GM18870 (cell line): ENCODE measurements at regions not wholly inside any gene's neighbourhood (a gene's known extent, or its start where the extent isn't known, plus 50 kb on each side); places are given as distances from the start of the nearest gene placed in this dataset.

Experiments used
- ATAC-seq: cut with Tn5 transposase; IDR thresholded peaks from one replicate; pipeline ENCODE4 v1.9.1; 2021; ENCODE audit warnings: moderate library complexity; ENCODE audit not compliant: unreplicated experiment

- ATAC-seq, result no peak
Measured at GRCh38 chr5:67541875-67542274, 345.3 kb upstream of the CD180 start.

GRCh38 chr5:67538855-67539506 lies 342.4 kb upstream of the CD180 start:
- ATAC-seq, result no peak

- no peak for ATAC-seq
Measured at GRCh38 chr5:67537439-67538148, 341.0 kb upstream of the CD180 start.

GRCh38 chr5:67536866-67537265 lies 340.3 kb upstream of the CD180 start:
- no peak for ATAC-seq

GRCh38 chr5:67530609-67531255 lies 334.1 kb upstream of the CD180 start:
- no peak for ATAC-seq

- ATAC-seq, result no peak
Measured at GRCh38 chr5:67528953-67529352, 332.4 kb upstream of the CD180 start.

GRCh38 chr5:67526793-67527192 lies 330.2 kb upstream of the CD180 start:
- no peak for ATAC-seq

- no peak for ATAC-seq
Measured at GRCh38 chr5:67520161-67520908, 323.7 kb upstream of the CD180 start.

- no peak for ATAC-seq
Measured at GRCh38 chr5:67518227-67518626, 321.6 kb upstream of the CD180 start.

- no peak for ATAC-seq
Measured at GRCh38 chr5:67516948-67517565, 320.5 kb upstream of the CD180 start.

- ATAC-seq, result no peak
Measured at GRCh38 chr5:67515762-67516161, 319.2 kb upstream of the CD180 start.

GRCh38 chr5:67515020-67515689 lies 318.6 kb upstream of the CD180 start:
- no peak for ATAC-seq

- ATAC-seq, result no peak
Measured at GRCh38 chr5:67512758-67513157, 316.2 kb upstream of the CD180 start.

GRCh38 chr5:67511911-67512310 lies 315.3 kb upstream of the CD180 start:
- no peak for ATAC-seq

GRCh38 chr5:67510204-67510603 lies 313.6 kb upstream of the CD180 start:
- no peak for ATAC-seq

GRCh38 chr5:67509402-67510186 lies 313.0 kb upstream of the CD180 start:
- ATAC-seq, result no peak

GRCh38 chr5:67506241-67506640 lies 309.6 kb upstream of the CD180 start:
- no peak for ATAC-seq

GRCh38 chr5:67502951-67503350 lies 306.4 kb upstream of the CD180 start:
- no peak for ATAC-seq

GRCh38 chr5:67496051-67496450 lies 299.5 kb upstream of the CD180 start:
- ATAC-seq, result no peak

- no peak for ATAC-seq
Measured at GRCh38 chr5:67495072-67495471, 298.5 kb upstream of the CD180 start.
